T-cell (primary cell): ENCODE measurements at regions not wholly inside any gene's neighbourhood (a gene's known extent, or its start where the extent isn't known, plus 50 kb on each side); places are given as distances from the start of the nearest gene placed in this dataset.

Experiments used
- ATAC-seq, 4 experiments: fragments of 200-7000 bp in 3 of 4; fragments of 150-1000 bp in 1 of 4; cut with Tn5 transposase; replicated peaks in 1 of 4; 1 replicate in 3 of 4; 2 replicates in 1 of 4; pipeline ENCODE4 v1.10.0; 2021; ENCODE audit warnings: moderate library complexity in 3 of 4, mild to moderate bottlenecking in 2 of 4, moderate number of reproducible peaks in 1 of 4
- CTCF ChIA-PET, 2 donors: fragments of 300-600 bp; sonication (Branson Sonifier 250); formaldehyde crosslinking; loops; one replicate each; lab custom pipeline; 2022; ENCODE audit warnings: antibody characterized with exemption in 2 of 2; lab: Charles Lee
- POLR2A ChIA-PET, 2 donors: fragments of 300-600 bp; sonication (Branson Sonifier 250); formaldehyde crosslinking; loops; one replicate each; lab custom pipeline; 2022; ENCODE audit warnings: antibody characterized with exemption in 2 of 2; lab: Charles Lee
- DNase-seq, 35 experiments: peaks; one replicate each; pipeline versions ENCODE4 v3.0.0 to v3.0.0-alpha.2; 2013 to 2023
- H3K27ac ChIP-seq: one replicate; pipeline ENCODE4 v1.5.1; 2013; ENCODE audit warnings: low read length
- H3K27me3 ChIP-seq, 2 experiments: replicated peaks in 1 of 2; 1 replicate in 1 of 2; 2 replicates in 1 of 2; pipeline versions ENCODE4 v1.6.1 to v1.7.0; 2013; ENCODE audit warnings: low read length in 1 of 2, mixed read lengths in 1 of 2; ENCODE audit not compliant: control insufficient read depth in 2 of 2, insufficient read depth in 2 of 2; ENCODE audit errors: extremely low read depth in 1 of 2
- H3K36me3 ChIP-seq, 2 donors: 1 replicate in 1 of 2; 2 replicates in 1 of 2; pipeline versions ENCODE4 v1.6.1 to v1.7.0; 2013; ENCODE audit warnings: low read length in 1 of 2; ENCODE audit not compliant: control insufficient read depth in 2 of 2, insufficient read depth in 1 of 2; ENCODE audit errors: extremely low read depth in 1 of 2
- H3K4me1 ChIP-seq, 2 experiments: 1 replicate in 1 of 2; 2 replicates in 1 of 2; pipeline versions ENCODE4 v1.6.1 to v1.7.0; 2013; ENCODE audit warnings: low read length in 2 of 2, mixed read lengths in 1 of 2; ENCODE audit not compliant: insufficient read depth in 2 of 2, control insufficient read depth in 1 of 2; ENCODE audit errors: extremely low read depth in 1 of 2
- H3K4me3 ChIP-seq, 2 donors: 1 replicate in 1 of 2; 2 replicates in 1 of 2; pipeline versions ENCODE4 v1.5.1 to v1.7.0; 2013; ENCODE audit warnings: mild to moderate bottlenecking in 2 of 2, low read length in 1 of 2, moderate library complexity in 1 of 2; ENCODE audit not compliant: control insufficient read depth in 1 of 2; ENCODE audit errors: extremely low read depth in 1 of 2
- H3K9me3 ChIP-seq: 2 replicates; pipeline ENCODE4 v1.7.0; 2013
- H3K27ac Mint-ChIP-seq, 2 donors: one replicate each; pipeline ENCODE4 v1.8.0; 2020 to 2021; ENCODE audit warnings: mild to moderate bottlenecking in 2 of 2, mixed read lengths in 2 of 2
- H3K27me3 Mint-ChIP-seq, 2 donors: one replicate each; pipeline ENCODE4 v1.8.0; 2021 to 2022; ENCODE audit warnings: mixed read lengths in 2 of 2
- H3K36me3 Mint-ChIP-seq: one replicate; pipeline ENCODE4 v1.8.0; 2021; ENCODE audit warnings: mixed read lengths
- H3K4me1 Mint-ChIP-seq, 3 donors: one replicate each; pipeline ENCODE4 v1.8.0; 2020 to 2022; ENCODE audit warnings: mixed read lengths in 3 of 3, mild to moderate bottlenecking in 1 of 3
- H3K4me3 Mint-ChIP-seq, 3 donors: one replicate each; pipeline ENCODE4 v1.8.0; 2020 to 2022; ENCODE audit warnings: mild to moderate bottlenecking in 3 of 3, mixed read lengths in 3 of 3, moderate library complexity in 3 of 3
- H3K9me3 Mint-ChIP-seq, 3 donors: one replicate each; pipeline ENCODE4 v1.8.0; 2020 to 2022; ENCODE audit warnings: mixed read lengths in 3 of 3
- WGBS: methylation state at CpG from one replicate; pipeline ENCODE4 v1.1.5; 2013; ENCODE audit warnings: missing lambda C conversion rate; ENCODE audit not compliant: insufficient coverage; 5-methylcytosine and 5-hydroxymethylcytosine counted together

DNA sequence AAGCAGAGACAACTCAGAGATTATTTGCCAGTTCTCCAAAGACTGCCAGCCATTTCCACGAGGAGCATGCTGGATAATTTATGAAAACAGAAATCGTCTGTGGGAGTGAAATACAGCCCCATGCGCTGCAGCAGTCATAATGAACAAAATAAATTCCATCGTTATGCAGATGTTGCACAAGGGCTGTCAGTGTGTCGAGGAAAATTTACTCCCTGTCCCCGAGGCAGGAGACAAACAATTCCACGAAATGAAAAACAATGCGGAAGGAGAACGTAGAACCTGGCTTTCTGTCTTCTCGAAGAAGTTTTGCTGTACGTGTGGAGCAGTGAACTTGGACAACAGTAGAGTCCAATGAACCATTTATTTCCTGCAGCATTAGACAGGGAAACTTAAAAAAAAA lies 399.4 kb downstream of the CD83 start:
- Mint-ChIP-seq H3K36me3 (no peaks in the 10 kb centered on the region), H3K4me1 (peaks cover 0 to 4% (median 0%) of the 10 kb centered on the region in 3 donors), H3K9me3 (no peaks in the 10 kb centered on the region), H3K27me3 (no peaks in the 10 kb centered on the region), H3K4me3 (no peak overlapping the region), H3K27ac (no peak overlapping the region)
- H3K27ac ChIP-seq: no peak overlapping the region
- WGBS: 91% methylated on average over 11 of the region's 11 CpGs
- no peaks in the 10 kb centered on the region for H3K9me3 ChIP-seq
- ChIA-PET CTCF (no interaction called here), POLR2A (interaction anchor here in 1 of 2 donors (0.6 kb wide), 1 partner anchor 28 kb away, joined by 3 read pairs; no protein-coding TSS in a partner anchor)
- H3K27me3 ChIP-seq: no peaks in the 10 kb centered on the region
- H3K4me1 ChIP-seq: no peaks in the 10 kb centered on the region
- H3K4me3 ChIP-seq: no peak overlapping the region
- DNase-seq (no peak), ATAC-seq (no peak)
- no peaks in the 10 kb centered on the region for H3K36me3 ChIP-seq

DNA sequence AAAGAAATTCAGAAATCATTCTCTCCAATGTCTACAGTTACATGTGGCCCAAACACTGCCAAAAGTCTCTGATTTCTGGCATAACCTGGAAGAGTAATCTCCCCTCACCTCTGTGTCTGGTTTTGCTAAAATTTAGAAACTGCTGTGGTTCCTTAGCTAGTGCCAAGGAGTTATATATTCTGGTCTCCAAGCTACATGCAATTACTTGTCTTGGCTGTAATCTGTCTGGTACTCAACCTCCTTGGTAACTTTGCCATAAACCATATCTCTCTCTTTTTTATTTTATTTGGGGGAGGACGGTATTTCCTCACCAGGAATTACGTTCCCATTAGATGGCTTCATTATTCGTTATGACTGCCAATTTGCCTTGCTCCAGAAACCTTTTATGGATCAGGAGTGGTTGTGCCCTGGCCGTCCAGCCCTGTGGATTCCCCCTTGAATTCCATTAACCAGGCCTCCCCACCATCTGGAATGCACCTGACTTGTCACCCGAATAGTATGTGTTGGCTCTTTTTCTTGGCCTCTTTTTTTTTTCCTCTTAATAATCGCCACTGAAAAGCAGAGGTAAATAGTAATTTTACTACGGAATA lies 400.0 kb downstream of the CD83 start:
- CTCF ChIA-PET: interaction anchor here (0.6 to 0.7 kb wide), 2 partner anchors 11 to 1222 kb away, joined by 3 to 5 read pairs; no protein-coding TSS in a partner anchor
- Mint-ChIP-seq H3K27ac (no peak overlapping the region), H3K27me3 (no peaks in the 10 kb centered on the region), H3K36me3 (no peaks in the 10 kb centered on the region), H3K4me1 (peaks cover 0 to 4% (median 0%) of the 10 kb centered on the region in 3 donors), H3K9me3 (no peaks in the 10 kb centered on the region), H3K4me3 (no peak overlapping the region)
- H3K36me3 ChIP-seq: no peaks in the 10 kb centered on the region
- no peaks in the 10 kb centered on the region for H3K9me3 ChIP-seq
- 85% methylated on average over 3 of the region's 7 CpGs for WGBS
- H3K4me3 ChIP-seq: no peak overlapping the region
- H3K27ac ChIP-seq: no peak overlapping the region
- ATAC-seq: no peak
- H3K4me1 ChIP-seq: no peaks in the 10 kb centered on the region
- POLR2A ChIA-PET: no interaction called here
- H3K27me3 ChIP-seq: no peaks in the 10 kb centered on the region
- no peak for DNase-seq

- no peak overlapping the region for H3K27ac ChIP-seq
- H3K27ac Mint-ChIP-seq: no peak overlapping the region
- no peaks in the 10 kb centered on the region for H3K27me3 ChIP-seq
- H3K36me3 Mint-ChIP-seq: no peaks in the 10 kb centered on the region
- CTCF ChIA-PET: interaction anchor here (0.5 to 0.7 kb wide), 4 partner anchors 10 to 1221 kb away, joined by 3 to 5 read pairs (median 4); no protein-coding TSS in a partner anchor
- no peak for ATAC-seq
- H3K4me1 Mint-ChIP-seq: peaks cover 0 to 2% (median 0%) of the 10 kb centered on the region in 3 donors
- POLR2A ChIA-PET: interaction anchor here in 1 of 2 donors (0.6 kb wide), 1 partner anchor 453 kb away, joined by 4 read pairs; no protein-coding TSS in a partner anchor
- no peaks in the 10 kb centered on the region for H3K27me3 Mint-ChIP-seq
- H3K4me1 ChIP-seq: no peaks in the 10 kb centered on the region
- no peaks in the 10 kb centered on the region for H3K9me3 ChIP-seq
- H3K4me3 ChIP-seq: no peak overlapping the region
- no peaks in the 10 kb centered on the region for H3K36me3 ChIP-seq
- WGBS: 87% methylated on average over 7 of the region's 14 CpGs
- no peaks in the 10 kb centered on the region for H3K9me3 Mint-ChIP-seq
- no peak for DNase-seq
- H3K4me3 Mint-ChIP-seq: no peak overlapping the region
Observed at GRCh38 chr6:14518515-14519217, 401.1 kb downstream of the CD83 start.

GRCh38 chr6:14520029-14520428 lies 402.5 kb downstream of the CD83 start:
- Mint-ChIP-seq H3K4me1 (no peaks in the 10 kb centered on the region), H3K9me3 (no peaks in the 10 kb centered on the region), H3K27me3 (no peaks in the 10 kb centered on the region), H3K27ac (no peak overlapping the region), H3K4me3 (no peak overlapping the region), H3K36me3 (no peaks in the 10 kb centered on the region)
- DNase-seq: no peak
- ATAC-seq: no peak
- no peak overlapping the region for H3K4me3 ChIP-seq
- CTCF ChIA-PET: interaction anchor here in 1 of 2 donors (0.6 kb wide), 1 partner anchor 323 kb away, joined by 3 read pairs; no protein-coding TSS in a partner anchor
- H3K4me1 ChIP-seq: no peaks in the 10 kb centered on the region
- H3K27ac ChIP-seq: no peak overlapping the region
- no peaks in the 10 kb centered on the region for H3K9me3 ChIP-seq
- POLR2A ChIA-PET: no interaction called here
- H3K27me3 ChIP-seq: no peaks in the 10 kb centered on the region
- H3K36me3 ChIP-seq: no peaks in the 10 kb centered on the region
- WGBS: no CpG with 5 or more reads among the region's 2 CpGs

- WGBS: 33% methylated on average over 1 of the region's 2 CpGs
- Histone ChIP-seq H3K9me3 (no peaks in the 10 kb centered on the region), H3K27ac (no peak overlapping the region), H3K4me3 (no peak overlapping the region), H3K27me3 (no peaks in the 10 kb centered on the region), H3K36me3 (no peaks in the 10 kb centered on the region), H3K4me1 (no peaks in the 10 kb centered on the region)
- H3K9me3 Mint-ChIP-seq: no peaks in the 10 kb centered on the region
- ChIA-PET CTCF (interaction anchor here in 1 of 2 donors (0.6 kb wide), 1 partner anchor 323 kb away, joined by 3 read pairs; no protein-coding TSS in a partner anchor), POLR2A (no interaction called here)
- no peak overlapping the region for H3K27ac Mint-ChIP-seq
- no peaks in the 10 kb centered on the region for H3K27me3 Mint-ChIP-seq
- H3K36me3 Mint-ChIP-seq: no peaks in the 10 kb centered on the region
- no peak overlapping the region for H3K4me3 Mint-ChIP-seq
- ATAC-seq: no peak
- no peak for DNase-seq
- no peaks in the 10 kb centered on the region for H3K4me1 Mint-ChIP-seq
Observed at GRCh38 chr6:14520536-14520935, 403.0 kb downstream of the CD83 start.

- H3K4me1 ChIP-seq: no peaks in the 10 kb centered on the region
- POLR2A ChIA-PET: no interaction called here
- no peak overlapping the region for H3K27ac Mint-ChIP-seq
- no peak overlapping the region for H3K4me3 ChIP-seq
- H3K36me3 ChIP-seq: no peaks in the 10 kb centered on the region
- ATAC-seq (no peak), DNase-seq (no peak)
- H3K27ac ChIP-seq: no peak overlapping the region
- H3K27me3 ChIP-seq: no peaks in the 10 kb centered on the region
- H3K27me3 Mint-ChIP-seq: no peaks in the 10 kb centered on the region
- no peaks in the 10 kb centered on the region for H3K4me1 Mint-ChIP-seq
- no peaks in the 10 kb centered on the region for H3K9me3 Mint-ChIP-seq
- CTCF ChIA-PET: interaction anchor here in 1 of 2 donors (0.5 kb wide), 1 partner anchor 12 kb away, joined by 5 read pairs; no protein-coding TSS in a partner anchor
- H3K36me3 Mint-ChIP-seq: no peaks in the 10 kb centered on the region
- no peak overlapping the region for H3K4me3 Mint-ChIP-seq
- WGBS: 97% methylated on average over 5 of the region's 5 CpGs
- no peaks in the 10 kb centered on the region for H3K9me3 ChIP-seq
Observed at GRCh38 chr6:14521141-14521540, 403.6 kb downstream of the CD83 start.
